ENCODE measurements at regions not wholly inside any gene's neighbourhood (a gene's known extent, or its start where the extent isn't known, plus 50 kb on each side); places are given as distances from the start of the nearest gene placed in this dataset.
"Not testable (repeated sequence)": the region's sequence is repeated elsewhere in the genome, so short reads cannot be mapped to it uniquely, and the experiment has no call there.

DNA sequence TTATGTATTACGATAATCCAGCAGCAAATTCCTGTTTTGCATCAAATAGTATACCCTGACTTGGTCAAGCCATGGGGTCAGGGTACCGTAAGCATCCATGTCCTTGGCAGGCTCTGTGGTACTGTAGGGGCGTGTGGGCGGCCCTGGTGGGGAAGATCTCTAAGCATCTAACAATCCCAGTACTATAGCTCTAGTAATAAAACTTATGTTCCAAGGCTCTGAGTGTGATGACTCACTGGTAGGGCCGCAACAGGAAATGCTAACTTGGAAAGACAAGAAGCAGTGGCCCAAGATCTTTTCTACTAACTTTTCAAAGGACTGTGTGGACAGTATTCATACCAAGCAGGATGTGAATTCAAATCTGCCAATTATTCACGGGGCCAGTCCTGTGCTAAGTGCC lies 63.8 kb downstream of the CLEC18A start:
- peak; percentile 25 for DNase-seq

DNA sequence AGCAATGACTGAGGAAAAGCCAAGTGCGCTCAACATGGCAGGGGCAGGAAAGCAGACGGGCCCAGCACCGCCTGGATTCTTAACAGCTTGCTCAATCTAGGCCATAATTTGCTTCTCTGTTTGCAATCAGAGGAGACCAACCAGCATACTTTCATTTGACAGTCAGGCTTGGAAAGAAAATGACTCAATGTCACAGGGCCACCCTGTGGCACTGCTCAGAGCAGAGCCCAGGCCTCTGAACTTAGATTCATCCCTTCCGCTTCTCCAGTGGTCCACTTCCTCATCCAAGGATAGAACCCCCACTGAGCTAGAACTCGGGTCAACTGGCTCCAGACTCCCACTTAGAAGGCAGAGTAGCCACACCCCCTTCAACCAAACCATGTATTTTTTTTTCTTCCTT lies 65.6 kb downstream of the CLEC18A start:
- peak; percentile 9 for DNase-seq

DNA sequence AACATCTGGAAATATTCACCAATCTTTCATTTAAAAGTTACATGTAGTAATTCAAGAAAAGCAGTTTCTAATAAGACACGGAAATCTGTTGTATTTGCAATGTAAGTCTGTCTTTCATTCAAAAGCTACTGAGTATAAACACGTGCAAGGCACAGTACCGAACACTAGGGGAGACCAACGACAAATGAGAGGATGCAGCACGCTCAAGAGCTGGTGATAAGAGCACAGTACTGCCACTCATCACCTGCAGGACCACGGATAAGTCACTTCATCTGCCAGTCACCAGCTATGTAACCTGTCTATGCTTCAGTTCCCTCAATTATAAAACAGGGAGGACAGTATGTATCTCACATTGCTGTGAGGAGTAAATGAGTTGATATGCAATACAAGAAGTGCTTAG lies 67.1 kb downstream of the CLEC18A start:
- DNase-seq: peak; percentile 12

GRCh38 chr16:70023207-70023606 lies 72.1 kb downstream of the CLEC18A start:
- not testable (repeated sequence) for DNase-seq

- DNase-seq: not testable (repeated sequence)
Measured at GRCh38 chr16:70023956-70024355, 72.8 kb downstream of the CLEC18A start.

GRCh38 chr16:70026165-70026854 lies 75.2 kb downstream of the CLEC18A start:
- DNase-seq: peak; percentile 63

GRCh38 chr16:70032906-70033305 lies 81.2 kb upstream of the PDPR start:
- not testable (repeated sequence) for DNase-seq

DNA sequence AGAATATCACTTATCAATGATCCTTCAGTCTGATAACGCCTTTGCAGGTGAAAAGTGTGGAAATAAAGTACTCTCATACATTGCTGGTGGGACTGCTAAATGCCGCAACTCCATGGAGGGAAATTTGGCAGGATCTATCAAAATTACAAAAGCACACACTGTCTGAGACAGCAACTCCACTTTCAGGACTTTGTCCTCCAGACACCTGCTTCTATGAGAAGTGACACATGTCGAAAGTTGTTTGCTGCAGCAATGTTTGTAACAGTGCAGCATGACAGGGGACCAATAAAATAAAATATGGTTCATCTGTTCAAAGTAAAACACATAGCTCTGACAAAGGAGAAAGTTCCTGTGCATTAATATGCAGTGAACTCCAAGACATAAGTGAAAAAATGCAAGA lies 76.2 kb upstream of the PDPR start:
- not testable (repeated sequence) for DNase-seq

GRCh38 chr16:70040554-70040953 lies 73.6 kb upstream of the PDPR start:
- not testable (repeated sequence) for DNase-seq

DNA sequence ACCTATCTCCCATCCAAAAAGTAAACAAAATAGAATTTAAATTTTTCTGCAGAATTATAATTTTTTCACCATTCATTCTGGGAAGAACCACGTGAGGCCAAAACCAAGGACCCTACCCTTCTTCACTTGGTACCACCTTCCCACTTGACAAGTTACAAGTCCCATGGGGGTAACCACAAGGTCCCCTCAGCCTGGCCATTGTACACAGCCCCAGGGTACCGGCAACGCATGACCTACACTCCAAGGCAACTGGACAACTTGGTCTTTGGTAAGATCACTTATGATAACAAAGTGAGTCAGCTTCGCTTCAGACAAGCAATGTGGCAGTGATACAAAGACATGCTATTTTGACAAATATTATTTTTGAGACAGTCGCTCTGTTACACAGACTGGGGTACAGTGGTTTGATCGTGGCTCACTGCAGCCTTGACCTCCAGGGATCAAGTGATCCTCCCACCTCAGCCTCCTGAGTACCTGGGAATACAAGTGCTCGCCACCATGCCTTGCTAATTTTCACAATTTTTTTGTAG lies 70.5 kb upstream of the PDPR start:
- DNase-seq: not testable (repeated sequence)

DNA sequence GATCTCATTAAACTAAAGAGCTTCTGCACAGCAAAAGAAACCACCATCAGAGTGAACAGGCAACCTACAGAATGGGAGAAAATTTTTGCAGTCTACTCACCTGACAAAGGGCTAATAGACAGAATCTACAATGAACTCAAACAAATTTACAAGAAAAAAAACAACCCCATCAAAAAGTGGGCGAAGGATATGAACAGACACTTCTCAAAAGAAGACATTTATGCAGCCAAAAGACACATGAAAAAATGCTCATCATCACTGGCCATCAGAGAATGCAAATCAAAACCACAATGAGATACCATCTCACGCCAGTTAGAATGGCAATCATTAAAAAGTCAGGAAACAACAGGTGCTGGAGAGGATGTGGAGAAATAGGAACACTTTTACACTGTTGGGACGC lies 67.6 kb upstream of the PDPR start:
- not testable (repeated sequence) for DNase-seq

GRCh38 chr16:70048083-70048482 lies 66.0 kb upstream of the PDPR start:
- DNase-seq: not testable (repeated sequence)

DNA sequence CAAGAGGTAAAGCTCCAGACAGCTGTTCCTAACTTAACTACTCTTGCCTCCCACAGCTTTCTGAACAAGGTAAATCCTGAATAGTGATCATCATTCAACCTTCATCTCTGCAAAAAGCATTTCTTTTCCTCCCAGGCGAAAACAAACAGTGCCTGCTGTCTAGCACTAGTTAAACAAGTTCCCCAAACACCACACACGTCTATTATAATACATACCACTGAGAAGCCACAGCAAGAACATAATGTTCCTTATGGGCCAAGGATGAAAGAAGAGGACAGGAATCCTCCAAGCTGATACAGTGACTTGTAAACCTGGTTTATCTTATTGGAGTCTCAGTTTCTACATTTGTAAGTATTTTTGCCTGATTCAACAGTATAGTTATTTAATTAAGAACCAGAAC lies 56.1 kb upstream of the PDPR start:
- DNase-seq: not testable (repeated sequence)

DNA sequence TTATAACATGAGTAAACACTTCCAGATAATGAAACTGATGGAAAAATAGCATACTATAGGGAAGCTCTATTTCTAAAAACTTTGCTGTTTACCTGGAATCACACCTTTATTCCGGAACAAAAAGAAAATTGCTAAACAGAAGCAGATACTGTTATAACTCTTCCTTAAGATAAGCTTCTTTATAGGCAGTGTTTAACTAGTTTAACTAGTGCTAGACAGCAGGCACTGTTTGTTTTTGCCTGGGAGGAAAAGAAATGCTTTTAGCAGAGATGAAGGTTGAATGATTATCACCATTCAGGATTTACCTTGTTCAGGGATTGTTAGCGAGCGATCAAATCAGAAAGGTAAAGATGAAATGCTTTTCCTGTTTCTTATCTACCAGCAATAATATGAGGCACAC lies 54.7 kb upstream of the PDPR start:
- not testable (repeated sequence) for DNase-seq

DNA sequence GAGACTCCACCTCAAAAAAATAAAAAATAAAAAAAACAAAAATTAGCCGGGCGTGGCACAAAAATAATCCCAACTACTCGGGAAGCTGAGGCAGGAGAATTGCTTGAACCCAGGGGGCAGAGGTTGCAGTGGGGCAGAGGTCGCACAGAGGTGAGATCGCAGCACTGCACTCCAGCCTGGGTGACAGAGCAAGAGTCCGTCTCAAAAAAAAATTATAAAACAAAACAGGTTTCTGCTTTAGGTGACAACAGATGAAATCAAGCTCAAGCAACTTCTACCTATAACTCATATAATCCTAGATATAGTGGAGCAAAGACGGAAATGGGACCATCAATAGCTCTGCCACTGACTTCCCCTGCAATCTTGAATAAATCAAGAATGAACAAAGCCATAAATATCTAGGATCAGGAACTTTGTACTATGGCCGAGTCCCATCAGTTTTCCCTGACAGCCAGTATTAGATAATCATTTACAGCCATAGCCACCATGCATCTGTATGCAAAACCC lies 53.6 kb upstream of the PDPR start:
- DNase-seq: not testable (repeated sequence)

- DNase-seq: not testable (repeated sequence)
Measured at GRCh38 chr16:70061671-70062218, 52.4 kb upstream of the PDPR start.

DNA sequence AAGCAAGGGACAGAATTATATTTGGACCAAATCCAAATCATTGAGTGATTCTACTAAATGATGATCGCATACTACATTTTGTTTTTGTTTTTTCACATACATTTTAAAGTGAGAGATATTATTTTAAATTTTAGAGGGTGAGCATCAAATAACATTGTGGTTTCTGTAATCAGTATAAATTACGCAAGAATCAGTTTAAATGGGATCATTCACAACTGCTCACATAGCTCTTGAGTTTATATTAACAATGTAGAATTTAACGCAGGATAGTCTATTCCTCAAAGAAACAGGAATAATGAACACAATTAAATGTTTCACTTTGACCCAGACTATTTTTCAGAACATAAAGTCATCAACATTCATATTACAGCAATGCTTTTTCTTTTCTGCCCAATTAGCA lies 51.2 kb upstream of the PDPR start:
- DNase-seq: not testable (repeated sequence)
